ENCODE measurements at regions not wholly inside any gene's neighbourhood (a gene's known extent, or its start where the extent isn't known, plus 50 kb on each side); places are given as distances from the start of the nearest gene placed in this dataset.

GRCh38 chr6:156511570-156511969 lies 265.6 kb upstream of the ARID1B start:
- TF ChIP-seq POLR2A (IDR thresholded peaks at IDR 0.05; ENCODE audit: low read length) (no peak), GATA1 (IDR thresholded peaks at IDR 0.05; ENCODE audit: low read depth, low read length) (no peak)
